ENCODE measurements at regions not wholly inside any gene's neighbourhood (a gene's known extent, or its start where the extent isn't known, plus 50 kb on each side); places are given as distances from the start of the nearest gene placed in this dataset.

GRCh38 chr5:101585366-101585765, 682.3 kb upstream of the ST8SIA4 start (continued):
- TF ChIP-seq ETS1 (IDR thresholded peaks at IDR 0.05) (no peak), REST (IDR thresholded peaks at IDR 0.05; ENCODE audit: unreplicated experiment) (no peak), NANOG (IDR thresholded peaks at IDR 0.05; ENCODE audit: borderline replicate concordance) (no peak), POLR2AphosphoS5 (IDR thresholded peaks at IDR 0.05; ENCODE audit: low read depth) (no peak), JUNB (IDR thresholded peaks at IDR 0.05; ENCODE audit: unreplicated experiment) (no peak), STAT1 (IDR thresholded peaks at IDR 0.05; ENCODE audit: unreplicated experiment) (no peak)

- Mint-ChIP-seq H3K4me3 (no peak overlapping the region), H3K4me1 (no peaks in the 10 kb centered on the region), H3K36me3 (ENCODE audit: low read depth) (no peaks in the 10 kb centered on the region), H3K9me3 (no peaks in the 10 kb centered on the region; the same call in 2 of the 3 replicates), H3K27ac (no peak overlapping the region), H3K27me3 (ENCODE audit: insufficient read depth, low read depth, poor library complexity) (no peaks in the 10 kb centered on the region)
- DNase-seq (ENCODE audit: low spot score): no peak
- H3K4me3 ChIP-seq: no peak overlapping the region
- H3K4me2 ChIP-seq: no peak overlapping the region
- no peaks in the 10 kb centered on the region for H3K27me3 ChIP-seq (ENCODE audit: insufficient read depth)
- no peaks in the 10 kb centered on the region for H3K79me2 ChIP-seq (replicated peaks; ENCODE audit: insufficient read depth)
- ATAC-seq: no peak
- no peak overlapping the region for H3K27ac ChIP-seq (ENCODE audit: low read depth)
- no peaks in the 10 kb centered on the region for H4K20me1 ChIP-seq (replicated peaks; ENCODE audit: insufficient read depth)
- H3K4me1 ChIP-seq (ENCODE audit: insufficient read depth): no peaks in the 10 kb centered on the region
- H3K36me3 ChIP-seq (ENCODE audit: insufficient read depth): no peaks in the 10 kb centered on the region
- no peak for TF ChIP-seq CREB1 (CRISPR knock-in tag; IDR thresholded peaks at IDR 0.05; ENCODE audit: low read depth)
- no peak for TF ChIP-seq EZH2phosphoT487 (IDR thresholded peaks at IDR 0.05; ENCODE audit: unreplicated experiment)
- no peak for TF ChIP-seq ZNF462 (CRISPR knock-in tag; IDR thresholded peaks at IDR 0.05)
- no peak for TF ChIP-seq ZNF114 (CRISPR knock-in tag; IDR thresholded peaks at IDR 0.05)
- no peak for TF ChIP-seq CTCF (conservative IDR thresholded peaks at IDR 0.05; ENCODE audit: low read depth in 2 of 2)
- no peak for TF ChIP-seq EZH2 (IDR thresholded peaks at IDR 0.05; ENCODE audit: low read depth, unreplicated experiment)
- TF ChIP-seq JUNB (IDR thresholded peaks at IDR 0.05; ENCODE audit: unreplicated experiment): no peak
- no peak for TF ChIP-seq NANOG (IDR thresholded peaks at IDR 0.05; ENCODE audit: borderline replicate concordance)
- TF ChIP-seq STAT1 (IDR thresholded peaks at IDR 0.05; ENCODE audit: unreplicated experiment): no peak
- TF ChIP-seq POLR2AphosphoS5 (IDR thresholded peaks at IDR 0.05; ENCODE audit: low read depth): no peak
- no peaks in the 10 kb centered on the region for H3F3A ChIP-seq (replicated peaks; ENCODE audit: low read depth)
- H2AFZ ChIP-seq: no peak overlapping the region
- peaks cover 5% of the 10 kb centered on the region; the same call in 1 of the 2 replicates for H3K9me2 ChIP-seq (ENCODE audit: insufficient read depth)
Measured at GRCh38 chr5:101580591-101580990, 677.5 kb upstream of the ST8SIA4 start.
